SK-N-SH treated with all-trans-retinoic acid at 6 μM for 48 hours (cell line): ENCODE measurements at regions not wholly inside any gene's neighbourhood (a gene's known extent, or its start where the extent isn't known, plus 50 kb on each side); places are given as distances from the start of the nearest gene placed in this dataset.

Experiments used
- BACH2 ChIP-seq: fragments of 250-450 bp; sonication (Bioruptor Pico); IDR thresholded peaks from 2 replicates; pipeline ENCODE4 v1.9.0; 2021; ENCODE audit warnings: mild to moderate bottlenecking, borderline replicate concordance
- ISL1 ChIP-seq: fragments of 250-450 bp; sonication (Bioruptor Pico); IDR thresholded peaks from 2 replicates; pipeline ENCODE4 v2.1.2; 2022; ENCODE audit warnings: mild to moderate bottlenecking, moderate library complexity
- POU6F1 ChIP-seq: fragments of 250-450 bp; sonication (Bioruptor Pico); IDR thresholded peaks from 2 replicates; pipeline ENCODE4 v1.8.0; 2021; ENCODE audit warnings: low read depth, mild to moderate bottlenecking, moderate library complexity, borderline replicate concordance
- PPARA ChIP-seq: fragments of 250-450 bp; sonication (Bioruptor Pico); IDR thresholded peaks from 2 replicates; pipeline ENCODE4 v1.5.0; 2020; ENCODE audit warnings: mild to moderate bottlenecking, borderline replicate concordance
- RARB ChIP-seq: fragments of 250-450 bp; sonication (Bioruptor Pico); IDR thresholded peaks from 2 replicates; pipeline ENCODE4 v1.8.0; 2021; ENCODE audit warnings: mild to moderate bottlenecking, moderate library complexity
- SNAI2 ChIP-seq: fragments of 250-450 bp; sonication (Bioruptor Pico); IDR thresholded peaks from 2 replicates; pipeline ENCODE4 v1.5.0; 2020; ENCODE audit warnings: mild to moderate bottlenecking, moderate library complexity
- TCF4 ChIP-seq: fragments of 250-450 bp; sonication (Bioruptor Pico); IDR thresholded peaks from 2 replicates; pipeline ENCODE4 v1.8.0; 2021; ENCODE audit warnings: mild to moderate bottlenecking, moderate library complexity, borderline replicate concordance
- TOX ChIP-seq: fragments of 250-450 bp; sonication (Bioruptor Pico); IDR thresholded peaks from 2 replicates; pipeline ENCODE4 v1.8.0; 2021; ENCODE audit warnings: mild to moderate bottlenecking, moderate library complexity, borderline replicate concordance
- TSHZ2 ChIP-seq: fragments of 250-450 bp; sonication (Bioruptor Pico); IDR thresholded peaks from 2 replicates; pipeline ENCODE4 v1.5.0; 2020; ENCODE audit warnings: mild to moderate bottlenecking, moderate library complexity
- ZC3H10 ChIP-seq: fragments of 250-450 bp; sonication (Bioruptor Pico); IDR thresholded peaks from 2 replicates; pipeline ENCODE4 v1.5.1; 2021; ENCODE audit warnings: mild to moderate bottlenecking, moderate library complexity
- ZFP3 ChIP-seq: fragments of 250-450 bp; sonication (Bioruptor Pico); IDR thresholded peaks from 2 replicates; pipeline ENCODE4 v1.5.0; 2020; ENCODE audit warnings: mild to moderate bottlenecking, moderate library complexity
- ZFP30 ChIP-seq: fragments of 450-650 bp; formaldehyde crosslinking; IDR thresholded peaks from 2 replicates; pipeline ENCODE4 v1.5.0; 2022; ENCODE audit warnings: mild to moderate bottlenecking, moderate library complexity
- ZNF565 ChIP-seq: fragments of 450-650 bp; formaldehyde crosslinking; conservative IDR thresholded peaks from 2 replicates; pipeline ENCODE4 v1.5.0; 2020; ENCODE audit warnings: low read depth, mild to moderate bottlenecking, moderate library complexity

- TF ChIP-seq SNAI2 (CRISPR knock-in tag) = no peak
- TF ChIP-seq ZNF565 = no peak
- TF ChIP-seq RARB = no peak
- no peak for TF ChIP-seq TSHZ2 (CRISPR knock-in tag)
- TF ChIP-seq ZFP30 (CRISPR knock-in tag) = no peak
- no peak for TF ChIP-seq TCF4 (CRISPR knock-in tag)
- no peak for TF ChIP-seq ZC3H10 (CRISPR knock-in tag)
- TF ChIP-seq PPARA (CRISPR knock-in tag) = no peak
- TF ChIP-seq BACH2 (CRISPR knock-in tag) = no peak
- TF ChIP-seq ISL1 (CRISPR knock-in tag) = peak; percentile 49
- TF ChIP-seq POU6F1 = no peak
- TF ChIP-seq TOX (CRISPR knock-in tag) = no peak
- no peak for TF ChIP-seq ZFP3 (CRISPR knock-in tag)
These were observed 720.6 kb downstream of the RFPL4B start for GRCh38 chr6:113067612-113068275.
